ENCODE measurements at regions not wholly inside any gene's neighbourhood (a gene's known extent, or its start where the extent isn't known, plus 50 kb on each side); places are given as distances from the start of the nearest gene placed in this dataset.
"Not testable (repeated sequence)": the region's sequence is repeated elsewhere in the genome, so short reads cannot be mapped to it uniquely, and the experiment has no call there.

DNA sequence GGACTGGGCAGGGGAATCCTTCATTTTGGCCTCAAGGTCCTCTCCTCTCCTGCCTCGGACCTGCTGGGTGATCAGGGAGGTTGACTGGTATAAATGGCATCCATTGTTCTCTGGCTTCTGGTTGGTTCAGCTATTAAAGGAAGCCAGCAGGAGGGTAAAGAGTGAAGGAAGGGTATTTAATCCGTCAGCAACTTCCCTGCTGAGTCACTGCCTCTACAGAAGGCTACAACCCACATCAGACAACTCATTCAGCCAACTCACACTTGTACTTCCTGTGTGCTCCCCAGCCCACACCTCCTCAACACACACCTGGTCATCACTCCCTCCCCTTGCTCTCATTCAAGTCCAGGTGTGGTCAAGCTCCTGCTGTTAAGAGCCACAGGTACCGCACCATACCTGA lies 68.3 kb upstream of the MRPS9 start:
- no peak overlapping the region for H3K4me3 ChIP-seq (ENCODE audit: control insufficient read depth, low read depth, low read length)
- no peak for DNase-seq (ENCODE audit: low read depth)
- TF ChIP-seq, protein P1, sequence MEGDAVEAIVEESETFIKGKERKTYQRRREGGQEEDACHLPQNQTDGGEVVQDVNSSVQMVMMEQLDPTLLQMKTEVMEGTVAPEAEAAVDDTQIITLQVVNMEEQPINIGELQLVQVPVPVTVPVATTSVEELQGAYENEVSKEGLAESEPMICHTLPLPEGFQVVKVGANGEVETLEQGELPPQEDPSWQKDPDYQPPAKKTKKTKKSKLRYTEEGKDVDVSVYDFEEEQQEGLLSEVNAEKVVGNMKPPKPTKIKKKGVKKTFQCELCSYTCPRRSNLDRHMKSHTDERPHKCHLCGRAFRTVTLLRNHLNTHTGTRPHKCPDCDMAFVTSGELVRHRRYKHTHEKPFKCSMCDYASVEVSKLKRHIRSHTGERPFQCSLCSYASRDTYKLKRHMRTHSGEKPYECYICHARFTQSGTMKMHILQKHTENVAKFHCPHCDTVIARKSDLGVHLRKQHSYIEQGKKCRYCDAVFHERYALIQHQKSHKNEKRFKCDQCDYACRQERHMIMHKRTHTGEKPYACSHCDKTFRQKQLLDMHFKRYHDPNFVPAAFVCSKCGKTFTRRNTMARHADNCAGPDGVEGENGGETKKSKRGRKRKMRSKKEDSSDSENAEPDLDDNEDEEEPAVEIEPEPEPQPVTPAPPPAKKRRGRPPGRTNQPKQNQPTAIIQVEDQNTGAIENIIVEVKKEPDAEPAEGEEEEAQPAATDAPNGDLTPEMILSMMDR (IDR thresholded peaks at IDR 0.05; ENCODE audit: control insufficient read depth, insufficient read depth, low read depth, low read length, missing control alignments): no peak

DNA sequence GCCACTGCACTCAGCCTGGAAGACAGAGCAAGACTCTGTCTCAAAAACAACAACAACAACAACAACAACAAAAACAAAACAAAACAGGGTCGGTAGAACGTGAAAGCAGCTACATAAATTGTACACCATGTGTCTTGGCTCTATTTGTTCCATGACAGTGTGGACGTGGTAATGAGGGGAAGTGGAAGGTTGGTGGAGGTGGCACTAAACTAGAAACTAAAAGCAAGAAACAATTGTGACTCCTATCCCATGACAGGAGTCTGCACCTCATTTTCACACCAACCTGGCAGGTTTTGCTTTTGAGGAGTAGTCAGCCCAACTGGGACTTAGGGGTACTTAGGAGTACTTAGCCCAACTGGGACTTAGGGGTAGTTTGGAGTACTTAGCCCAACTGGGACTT lies 62.5 kb upstream of the MRPS9 start:
- no peak for DNase-seq (ENCODE audit: low read depth)
- TF ChIP-seq, protein P1 (IDR thresholded peaks at IDR 0.05; ENCODE audit: control insufficient read depth, insufficient read depth, low read depth, low read length, missing control alignments): no peak
- H3K4me3 ChIP-seq (ENCODE audit: control insufficient read depth, low read depth, low read length): no peak overlapping the region

DNA sequence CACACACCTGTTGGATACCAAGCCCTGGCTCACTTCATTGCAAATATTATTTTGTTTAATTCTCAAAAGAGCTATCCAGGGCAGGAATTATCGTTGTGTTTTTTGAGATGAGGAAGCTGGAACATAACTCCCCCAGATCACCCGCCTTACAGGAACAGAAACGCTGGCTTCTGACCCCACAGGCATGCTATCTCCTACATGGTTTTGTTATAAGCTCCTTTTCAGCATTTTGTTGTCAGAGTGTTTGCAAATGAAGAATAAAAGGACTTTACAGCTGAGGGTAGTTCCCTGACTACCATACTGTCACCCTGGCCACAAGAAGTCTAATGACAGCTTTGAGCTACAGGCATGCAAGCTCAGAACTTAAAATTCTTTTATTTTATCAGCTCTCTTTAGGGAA lies 62.0 kb upstream of the MRPS9 start:
- TF ChIP-seq, protein P1 (IDR thresholded peaks at IDR 0.05; ENCODE audit: control insufficient read depth, insufficient read depth, low read depth, low read length, missing control alignments): no peak
- no peak for DNase-seq (ENCODE audit: low read depth)
- no peak overlapping the region for H3K4me3 ChIP-seq (ENCODE audit: control insufficient read depth, low read depth, low read length)

DNA sequence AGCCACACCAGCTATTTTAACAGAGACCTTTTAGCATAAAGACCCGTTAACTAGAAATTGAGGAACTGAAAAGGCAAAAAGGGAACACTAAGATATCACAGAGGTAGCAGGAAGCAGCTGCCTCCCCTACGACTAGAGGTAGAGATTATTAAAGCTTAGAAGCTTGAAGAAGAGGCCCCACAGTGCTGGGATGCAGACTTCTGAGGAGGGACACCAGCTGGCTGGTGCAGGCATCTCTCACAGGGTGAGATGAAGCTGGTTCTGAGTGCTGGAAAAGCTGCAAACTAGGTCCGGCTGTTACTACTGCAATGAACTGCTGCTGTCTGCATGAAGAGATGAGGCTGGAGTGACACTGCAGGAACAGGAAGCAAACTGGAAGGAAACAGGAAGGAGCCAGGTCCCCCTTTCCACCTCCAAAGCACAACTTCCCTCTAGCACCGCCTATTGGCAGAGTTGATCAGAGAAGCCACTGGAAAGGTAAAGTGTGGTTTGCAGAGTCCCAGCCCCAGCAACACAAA lies 61.2 kb upstream of the MRPS9 start:
- TF ChIP-seq, protein P1 (IDR thresholded peaks at IDR 0.05; ENCODE audit: control insufficient read depth, insufficient read depth, low read depth, low read length, missing control alignments): no peak
- H3K4me3 ChIP-seq (ENCODE audit: control insufficient read depth, low read depth, low read length): no peak overlapping the region
- no peak for DNase-seq (ENCODE audit: low read depth)

DNA sequence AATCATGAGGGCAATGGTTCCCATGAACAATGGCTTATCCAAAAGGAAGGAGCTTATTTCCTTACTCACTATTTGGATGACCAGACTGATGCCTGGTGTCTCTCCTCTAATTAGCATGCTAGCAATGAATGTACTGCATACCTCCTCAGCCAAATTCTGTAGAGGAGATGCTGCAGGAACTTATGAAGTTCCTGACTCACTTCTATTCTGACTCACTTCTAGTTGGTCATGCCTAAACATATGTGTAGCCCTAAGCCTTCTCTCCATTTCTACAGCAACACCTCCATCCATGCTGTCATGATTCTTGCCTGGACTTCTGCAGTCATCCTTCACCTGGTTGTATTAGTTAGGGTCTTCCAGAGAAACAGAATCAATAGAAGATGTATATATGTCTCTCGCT lies 59.9 kb upstream of the MRPS9 start:
- no peak overlapping the region for H3K4me3 ChIP-seq (ENCODE audit: control insufficient read depth, low read depth, low read length)
- TF ChIP-seq, protein P1 (IDR thresholded peaks at IDR 0.05; ENCODE audit: control insufficient read depth, insufficient read depth, low read depth, low read length, missing control alignments): no peak
- DNase-seq (ENCODE audit: low read depth): no peak

DNA sequence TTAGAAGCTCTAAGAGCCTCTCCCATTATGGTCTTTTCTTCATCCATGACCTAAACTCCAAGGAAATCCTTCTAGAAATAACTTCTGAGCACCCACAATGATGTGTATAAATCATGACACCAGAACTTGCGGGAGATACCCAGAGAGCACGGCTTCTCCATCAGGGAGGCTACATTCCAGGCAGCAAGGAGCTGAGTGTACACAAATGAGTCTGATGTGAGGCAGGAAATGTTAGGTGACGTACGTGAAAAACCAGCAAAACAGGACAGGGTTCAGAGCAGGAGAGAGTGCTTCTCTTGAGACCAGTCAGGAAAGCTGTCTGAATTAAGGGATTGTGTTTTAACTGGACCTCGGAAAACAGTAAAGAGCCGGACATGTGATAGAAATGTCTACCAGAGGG lies 58.1 kb upstream of the MRPS9 start:
- not testable (repeated sequence) for H3K4me3 ChIP-seq (ENCODE audit: control insufficient read depth, low read depth, low read length); DNase-seq (ENCODE audit: low read depth)

DNA sequence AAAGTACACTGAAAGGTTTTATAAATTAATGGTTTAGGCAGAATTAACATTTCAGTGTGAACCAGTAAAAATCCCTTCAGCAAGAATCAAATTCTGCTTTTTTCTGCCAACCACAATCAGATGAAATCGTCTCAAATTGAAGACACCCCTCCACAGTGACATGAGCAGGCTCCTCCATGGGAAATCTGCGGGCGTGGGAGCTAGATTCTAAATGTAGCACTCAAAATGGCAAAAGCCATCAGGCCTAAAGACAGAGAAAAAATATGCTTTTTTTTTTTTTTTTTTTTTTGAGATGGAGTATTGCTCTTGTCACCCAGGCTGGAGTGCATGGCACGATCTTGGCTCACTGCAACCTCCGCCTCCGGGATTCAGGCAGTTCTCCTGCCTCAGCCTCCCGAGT lies 55.8 kb upstream of the MRPS9 start:
- TF ChIP-seq, protein P1 (IDR thresholded peaks at IDR 0.05; ENCODE audit: control insufficient read depth, insufficient read depth, low read depth, low read length, missing control alignments): no peak
- DNase-seq (ENCODE audit: low read depth): no peak
- no peak overlapping the region for H3K4me3 ChIP-seq (ENCODE audit: control insufficient read depth, low read depth, low read length)
